GM23338 (cell line): ENCODE measurements at regions not wholly inside any gene's neighbourhood (a gene's known extent, or its start where the extent isn't known, plus 50 kb on each side); places are given as distances from the start of the nearest gene placed in this dataset.
"Not testable (repeated sequence)": the region's sequence is repeated elsewhere in the genome, so short reads cannot be mapped to it uniquely, and the experiment has no call there.

Experiments
- CTCF ChIP-seq, 2 experiments: fragments of 200-600 bp in 1 of 2; sonication (generic) in 1 of 2; conservative IDR thresholded peaks; 2 replicates each; pipeline versions ENCODE4 v1.5.1 to v1.6.1; 2016 to 2017; ENCODE audit warnings: antibody characterized with exemption in 2 of 2, low read depth in 2 of 2, mild to moderate bottlenecking in 2 of 2, moderate library complexity in 1 of 2
- EZH2 ChIP-seq: fragments of 200-600 bp; sonication (generic); IDR thresholded peaks from one replicate; pipeline ENCODE4 v1.8.0; 2017; ENCODE audit warnings: antibody characterized with exemption, mild to moderate bottlenecking, low read depth; ENCODE audit not compliant: unreplicated experiment
- EZH2phosphoT487 ChIP-seq: fragments of 200-600 bp; sonication (generic); IDR thresholded peaks from one replicate; pipeline ENCODE4 v1.8.1; 2018; ENCODE audit warnings: antibody characterized with exemption; ENCODE audit not compliant: unreplicated experiment
- POLR2AphosphoS5 ChIP-seq: IDR thresholded peaks from 2 replicates; pipeline ENCODE4 v1.6.1; 2016; ENCODE audit warnings: antibody characterized with exemption, low read depth
- REST ChIP-seq: IDR thresholded peaks from one replicate; pipeline ENCODE4 v1.6.1; 2018; ENCODE audit warnings: antibody characterized with exemption; ENCODE audit not compliant: unreplicated experiment

GRCh38 chr5:176066262-176066945, 98.3 kb upstream of the THOC3 start:
- not testable (repeated sequence) for TF ChIP-seq EZH2; CTCF (conservative IDR thresholded peaks at IDR 0.05; ENCODE audit: low read depth in 2 of 2); POLR2AphosphoS5; REST; EZH2phosphoT487
